GM18870 (cell line): ENCODE measurements at regions not wholly inside any gene's neighbourhood (a gene's known extent, or its start where the extent isn't known, plus 50 kb on each side); places are given as distances from the start of the nearest gene placed in this dataset.
A peak's percentile ranks its signal among the peaks of the same experiment; 100 is the strongest.

Source experiments
- ATAC-seq: cut with Tn5 transposase; IDR thresholded peaks from one replicate; pipeline ENCODE4 v1.9.1; 2021; ENCODE audit warnings: moderate library complexity; ENCODE audit not compliant: unreplicated experiment

DNA sequence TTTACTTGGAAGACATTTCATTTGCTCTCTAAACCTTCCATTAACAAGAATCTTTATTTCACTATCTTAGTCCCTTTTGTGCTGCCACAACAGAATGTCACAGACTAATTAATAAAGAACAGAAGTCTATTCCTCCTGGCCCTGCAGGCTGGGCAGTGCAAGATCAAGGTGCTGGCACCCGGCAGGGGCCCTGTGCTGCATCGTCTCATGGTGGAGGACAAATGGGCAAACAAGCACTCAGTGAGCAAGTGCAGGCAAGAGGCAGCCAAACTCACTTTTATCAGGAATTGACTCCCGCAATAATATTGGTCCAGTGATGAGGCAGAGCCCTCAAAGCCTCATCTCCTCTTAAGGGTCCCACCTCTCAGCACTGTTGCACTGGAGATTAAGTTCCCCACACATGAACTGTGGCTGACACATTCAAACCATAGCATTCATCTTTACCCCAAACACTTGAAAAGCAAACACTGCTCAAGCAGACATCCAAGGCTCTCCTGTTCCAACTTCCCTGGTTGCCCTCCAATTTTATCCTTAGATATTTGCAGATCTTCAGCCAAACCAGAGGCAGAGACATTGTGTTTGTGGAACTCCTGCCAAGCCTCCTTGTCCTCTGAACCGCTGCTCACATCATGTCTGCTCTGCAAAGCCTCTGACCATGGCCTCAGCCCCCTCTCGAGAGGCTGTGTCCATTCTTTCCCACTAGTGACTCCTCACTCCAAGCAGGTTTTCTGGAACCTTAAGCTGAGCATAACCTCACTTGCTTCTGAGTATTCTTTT lies 404.4 kb upstream of the SOX11 start:
- no peak for ATAC-seq

DNA sequence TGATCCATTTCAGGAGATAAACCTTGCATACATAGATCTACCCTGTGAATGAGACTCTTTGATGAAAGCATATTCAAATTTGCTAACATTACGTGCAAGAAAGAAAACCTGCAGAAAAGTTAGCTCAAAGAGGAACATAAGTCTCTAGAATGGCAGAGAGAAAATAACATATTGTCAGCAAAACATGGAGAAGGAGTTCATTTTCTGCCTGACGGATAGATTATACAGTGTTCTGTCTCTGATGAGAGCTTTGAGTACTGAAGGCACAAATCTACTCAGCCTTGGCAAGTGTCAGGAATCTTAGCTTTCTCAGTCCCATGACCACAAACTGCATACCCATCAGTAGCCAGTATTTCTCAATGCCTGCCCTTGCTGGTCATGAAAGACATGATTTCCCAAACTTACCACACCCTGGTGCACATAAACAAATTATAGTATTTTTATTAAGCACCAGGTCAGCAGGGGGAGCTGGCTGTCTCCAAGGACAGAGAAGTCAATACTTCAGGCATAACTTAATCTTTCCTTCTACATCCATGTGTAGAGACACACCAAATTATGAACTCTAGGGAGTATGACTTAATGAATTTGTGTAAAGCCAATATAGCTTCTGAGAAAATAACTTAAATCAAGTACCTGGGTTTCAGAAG lies 401.2 kb upstream of the SOX11 start:
- ATAC-seq: no peak

GRCh38 chr2:5304640-5305039 lies 387.5 kb upstream of the SOX11 start:
- no peak for ATAC-seq

GRCh38 chr2:5315041-5315440 lies 377.1 kb upstream of the SOX11 start:
- no peak for ATAC-seq

GRCh38 chr2:5315512-5315911 lies 376.7 kb upstream of the SOX11 start:
- no peak for ATAC-seq

- no peak for ATAC-seq
These were observed 376.1 kb upstream of the SOX11 start for GRCh38 chr2:5316001-5316490.

GRCh38 chr2:5319493-5319892 lies 372.7 kb upstream of the SOX11 start:
- ATAC-seq: no peak

GRCh38 chr2:5322396-5322795 lies 369.8 kb upstream of the SOX11 start:
- no peak for ATAC-seq

DNA sequence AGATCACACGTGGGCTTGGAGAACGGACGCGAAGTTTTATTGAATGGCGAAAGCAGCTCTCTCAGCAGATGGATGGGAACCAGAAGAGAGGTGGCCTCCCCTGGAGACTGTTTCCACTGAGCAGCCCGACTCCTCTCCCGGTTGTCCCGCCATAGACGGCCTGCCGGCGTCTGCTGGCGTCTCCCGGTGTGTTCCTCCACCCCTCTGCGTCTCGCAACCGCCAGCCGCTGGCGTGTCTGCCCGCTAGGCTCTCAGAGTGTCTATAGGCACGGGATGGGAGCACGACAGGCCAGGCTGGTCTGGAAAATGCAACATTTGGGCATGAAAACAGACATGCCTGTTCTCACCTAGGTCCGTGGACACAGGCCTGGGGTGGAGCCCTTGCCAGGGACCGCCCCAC lies 366.7 kb upstream of the SOX11 start:
- no peak for ATAC-seq

- ATAC-seq: no peak
These were observed 363.4 kb upstream of the SOX11 start for GRCh38 chr2:5328826-5329225.

- no peak for ATAC-seq
These were observed 362.4 kb upstream of the SOX11 start for GRCh38 chr2:5329763-5330162.

DNA sequence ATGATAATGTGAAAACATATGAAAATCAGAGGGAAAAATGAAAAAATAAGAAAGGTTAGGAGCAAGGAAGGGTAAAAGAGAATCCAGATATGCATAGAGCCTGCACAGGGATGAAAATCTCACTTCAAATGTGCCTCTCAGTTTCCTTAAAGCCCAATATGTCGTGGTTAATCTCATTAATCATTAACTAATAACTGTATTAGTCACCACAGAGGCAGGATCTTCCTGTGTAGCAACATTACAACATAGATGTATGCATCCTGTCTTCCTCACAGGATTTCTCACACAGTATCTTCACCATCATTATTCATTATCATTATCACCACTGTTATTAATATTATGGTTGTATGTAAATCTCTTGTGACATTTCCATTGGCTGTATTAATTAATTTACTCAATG lies 361.2 kb upstream of the SOX11 start:
- no peak for ATAC-seq

- ATAC-seq: no peak
These were observed 359.3 kb upstream of the SOX11 start for GRCh38 chr2:5332925-5333324.

GRCh38 chr2:5339473-5339872 lies 352.7 kb upstream of the SOX11 start:
- ATAC-seq: no peak

DNA sequence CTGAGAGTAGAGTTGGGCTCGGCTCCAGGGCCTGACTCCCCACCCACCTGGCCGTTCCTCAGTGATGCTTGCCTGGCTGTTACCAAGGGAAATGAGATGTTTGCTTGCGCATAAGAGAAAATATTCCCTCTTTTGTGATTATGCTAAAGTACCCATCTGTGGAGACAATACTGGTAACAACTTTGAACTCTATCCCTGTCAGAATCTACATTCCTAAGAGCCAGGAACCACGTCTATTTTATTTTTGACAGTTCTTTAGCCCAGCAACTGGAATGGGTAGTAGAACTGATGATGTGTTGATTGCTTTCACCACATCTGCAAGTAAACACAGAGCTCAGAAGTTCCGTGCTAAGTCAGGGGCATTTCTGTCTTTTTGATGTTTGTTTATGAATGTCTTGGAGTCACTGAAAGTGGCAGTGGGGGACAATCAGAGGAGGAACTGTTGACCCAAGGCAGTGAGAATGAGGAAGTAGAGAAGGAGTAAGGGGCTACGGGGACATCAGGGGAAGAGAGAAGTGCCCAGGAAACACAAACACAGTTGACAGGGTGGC lies 348.3 kb upstream of the SOX11 start:
- no peak for ATAC-seq

DNA sequence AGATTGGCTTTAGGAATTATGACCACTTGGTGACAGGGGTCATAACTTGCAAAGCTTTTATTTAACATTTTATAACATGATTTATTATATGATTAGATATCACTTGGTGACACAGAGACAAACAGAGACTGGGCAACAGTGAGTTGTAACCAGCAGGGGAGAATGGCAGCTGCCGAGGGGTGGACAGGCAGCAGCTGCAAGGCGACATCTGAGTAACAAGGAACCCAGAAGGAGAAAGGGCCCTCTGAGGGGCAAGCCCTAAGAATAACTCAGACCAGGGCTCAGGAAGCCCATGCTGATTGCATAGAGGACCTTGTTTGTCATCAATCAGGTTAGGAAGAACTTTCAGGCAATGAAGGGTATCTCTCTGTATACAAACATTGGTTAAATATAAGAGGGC lies 339.9 kb upstream of the SOX11 start:
- ATAC-seq: no peak

GRCh38 chr2:5353565-5353964 lies 338.6 kb upstream of the SOX11 start:
- no peak for ATAC-seq

DNA sequence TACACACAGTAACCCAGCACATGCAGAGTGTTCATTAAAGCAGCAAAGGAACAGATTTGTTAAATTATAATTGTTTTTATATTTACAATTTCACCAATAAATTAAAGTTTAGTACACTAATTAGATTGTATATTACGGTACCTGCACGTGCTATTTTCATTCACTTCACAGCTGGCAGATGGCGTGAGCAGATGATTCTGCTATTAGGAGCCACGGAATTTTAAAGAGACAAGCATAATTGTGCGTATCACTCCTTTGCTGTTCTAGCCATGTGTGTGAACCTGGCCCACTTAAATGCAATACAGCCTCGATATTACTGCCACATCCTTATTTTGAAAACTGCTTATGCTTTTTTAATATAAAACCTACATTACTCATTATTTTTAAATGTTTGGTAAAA lies 332.8 kb upstream of the SOX11 start:
- no peak for ATAC-seq

DNA sequence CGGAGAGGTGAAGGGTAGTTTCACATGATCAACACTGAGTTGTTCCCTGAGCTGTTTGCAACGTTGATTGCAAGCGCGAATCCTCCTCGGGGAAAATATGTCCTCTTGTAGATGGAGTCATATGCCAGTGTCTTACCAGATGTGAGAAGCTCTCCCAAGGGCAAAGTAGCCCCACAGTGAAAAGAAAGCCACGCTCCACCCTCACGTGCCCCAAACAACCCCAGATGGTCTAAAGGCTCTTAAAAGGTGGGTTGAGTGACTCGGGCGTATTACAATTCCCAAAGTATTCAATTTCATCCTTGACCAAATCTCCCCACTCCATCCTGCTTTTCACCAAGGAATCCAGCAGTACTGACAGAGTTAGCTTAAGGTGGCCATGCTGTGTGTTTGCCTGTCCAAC lies 332.1 kb upstream of the SOX11 start:
- no peak for ATAC-seq

DNA sequence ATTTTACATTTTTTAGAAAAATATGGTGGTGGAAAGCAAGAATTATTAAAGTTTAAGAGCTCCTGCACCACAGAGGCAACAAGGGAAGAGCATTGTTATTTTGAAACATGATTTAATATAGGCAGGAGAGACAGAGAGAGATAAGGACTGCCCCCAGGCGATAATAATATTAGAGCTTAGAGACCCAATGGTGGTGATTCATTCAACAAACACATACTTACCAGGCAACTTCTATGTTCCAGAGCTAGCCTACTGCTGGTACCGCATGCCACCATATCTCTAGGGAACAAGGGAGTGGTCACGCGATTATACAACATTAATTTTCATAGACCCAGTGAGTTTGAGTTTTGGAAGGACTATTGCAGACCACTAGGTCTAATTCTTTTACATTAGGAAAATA lies 327.8 kb upstream of the SOX11 start:
- no peak for ATAC-seq

DNA sequence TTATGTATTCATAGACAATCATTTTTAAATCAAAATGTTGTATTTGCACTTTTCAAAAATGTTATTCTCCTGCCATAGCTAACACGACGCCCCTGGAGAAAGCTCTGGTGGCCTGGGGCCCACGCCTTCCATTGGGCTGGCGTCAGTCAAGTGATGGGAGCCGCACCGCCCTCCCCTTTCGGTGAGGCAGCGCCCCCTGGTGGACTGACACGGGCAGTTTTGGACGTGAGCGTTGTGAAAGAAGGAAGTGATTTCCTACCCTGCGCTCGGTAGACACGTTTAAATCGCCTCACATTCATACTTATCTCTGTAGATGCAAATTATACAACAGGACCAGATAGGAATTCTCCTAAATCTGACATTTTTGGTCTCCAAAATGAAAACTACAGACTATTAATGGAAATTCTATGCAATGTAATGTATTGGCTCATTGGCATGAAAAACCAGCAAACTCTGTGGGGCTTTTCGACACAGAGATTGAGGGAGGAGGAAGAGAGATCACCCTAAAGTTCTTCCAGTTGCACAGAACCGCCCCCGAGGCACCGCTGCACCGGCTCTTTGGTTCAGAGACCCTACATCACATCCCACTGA lies 326.2 kb upstream of the SOX11 start:
- peak; percentile 93 for ATAC-seq

- ATAC-seq: no peak
These were observed 324.9 kb upstream of the SOX11 start for GRCh38 chr2:5367321-5367720.
